Ishikawa (cell line): ENCODE measurements at regions not wholly inside any gene's neighbourhood (a gene's known extent, or its start where the extent isn't known, plus 50 kb on each side); places are given as distances from the start of the nearest gene placed in this dataset.

Experiments
- CEBPB ChIP-seq: IDR thresholded peaks from 2 replicates; pipeline ENCODE4 v1.6.1; 2012
- EGR1 ChIP-seq: IDR thresholded peaks from 2 replicates; pipeline ENCODE4 v1.6.1; 2012
- EP300 ChIP-seq: IDR thresholded peaks from 2 replicates; pipeline ENCODE4 v1.6.1; 2012; ENCODE audit warnings: borderline replicate concordance
- FOXM1 ChIP-seq: IDR thresholded peaks from 2 replicates; pipeline ENCODE4 v1.6.1; 2012; ENCODE audit warnings: low read depth, borderline replicate concordance
- MAX ChIP-seq: IDR thresholded peaks from 2 replicates; pipeline ENCODE4 v1.6.1; 2012
- REST ChIP-seq: IDR thresholded peaks from 2 replicates; pipeline ENCODE4 v1.6.1; 2012; ENCODE audit warnings: low read depth, mild to moderate bottlenecking
- TAF1 ChIP-seq: IDR thresholded peaks from 2 replicates; pipeline ENCODE4 v1.6.1; 2012; ENCODE audit warnings: low read depth, mild to moderate bottlenecking
- YY1 ChIP-seq: IDR thresholded peaks from 2 replicates; pipeline ENCODE4 v1.6.1; 2012; ENCODE audit warnings: low read depth

GRCh38 chr2:226658555-226658954 is 141.1 kb downstream of the IRS1 start:
- TF ChIP-seq MAX (no peak), EGR1 (no peak), TAF1 (no peak), YY1 (no peak), REST (no peak), EP300 (no peak), CEBPB (no peak), FOXM1 (no peak)
